H9 (cell line): ENCODE measurements at regions not wholly inside any gene's neighbourhood (a gene's known extent, or its start where the extent isn't known, plus 50 kb on each side); places are given as distances from the start of the nearest gene placed in this dataset.

Experiments used
- DNase-seq: peaks from one replicate; pipeline ENCODE4 v3.0.0-alpha.2; 2017
- H2AFZ ChIP-seq: one replicate; pipeline ENCODE4 v1.6.1; 2013; ENCODE audit warnings: mild to moderate bottlenecking, low read length, control low read depth, moderate library complexity
- H2AK5ac ChIP-seq: 2 replicates; pipeline ENCODE4 v1.6.1; 2013; ENCODE audit warnings: low read length, control low read depth, mixed read lengths; ENCODE audit not compliant: insufficient read length
- H2BK120ac ChIP-seq: one replicate; pipeline ENCODE4 v1.6.1; 2013; ENCODE audit warnings: low read depth, mild to moderate bottlenecking, low read length, control low read depth, inconsistent platforms; ENCODE audit not compliant: poor library complexity, severe bottlenecking
- H2BK12ac ChIP-seq: 2 replicates; pipeline ENCODE4 v1.6.1; 2013; ENCODE audit warnings: low read length, control low read depth, mixed read lengths, low read depth; ENCODE audit not compliant: insufficient read length
- H2BK15ac ChIP-seq: 2 replicates; pipeline ENCODE4 v1.6.1; 2013; ENCODE audit warnings: low read depth, low read length, control low read depth
- H2BK20ac ChIP-seq: one replicate; pipeline ENCODE4 v1.6.1; 2013; ENCODE audit warnings: low read depth, mild to moderate bottlenecking, low read length, control low read depth, inconsistent platforms; ENCODE audit not compliant: poor library complexity, severe bottlenecking
- H2BK5ac ChIP-seq: 2 replicates; pipeline ENCODE4 v1.6.1; 2013; ENCODE audit warnings: low read length, control low read depth, mixed read lengths; ENCODE audit not compliant: insufficient read length
- H3K14ac ChIP-seq: 2 replicates; pipeline ENCODE4 v1.6.1; 2013; ENCODE audit warnings: low read length, control low read depth; ENCODE audit not compliant: insufficient read depth
- H3K18ac ChIP-seq: 2 replicates; pipeline ENCODE4 v1.6.1; 2013; ENCODE audit warnings: low read depth, mild to moderate bottlenecking, mixed read lengths, low read length, control low read depth; ENCODE audit not compliant: insufficient read length
- H3K23ac ChIP-seq: 2 replicates; pipeline ENCODE4 v1.6.1; 2013; ENCODE audit warnings: low read length, control low read depth, mixed read lengths, low read depth; ENCODE audit not compliant: insufficient read length
- H3K23me2 ChIP-seq: 2 replicates; pipeline ENCODE4 v1.6.1; 2013; ENCODE audit warnings: low read depth, mild to moderate bottlenecking, mixed read lengths, low read length, control low read depth; ENCODE audit not compliant: insufficient read length, poor library complexity, severe bottlenecking
- H3K27ac ChIP-seq: 2 replicates; pipeline ENCODE4 v1.5.1; 2013; ENCODE audit warnings: low read length, control low read depth, mixed read lengths, low read depth; ENCODE audit not compliant: insufficient read length
- H3K27me3 ChIP-seq: 2 replicates; pipeline ENCODE4 v1.6.1; 2013; ENCODE audit warnings: low read length, control low read depth, inconsistent platforms; ENCODE audit not compliant: insufficient read depth
- H3K4ac ChIP-seq: 2 replicates; pipeline ENCODE4 v1.6.1; 2013; ENCODE audit warnings: low read depth, mild to moderate bottlenecking, control low read depth, inconsistent platforms, low read length, moderate library complexity
- H3K4me1 ChIP-seq: 2 replicates; pipeline ENCODE4 v1.6.1; 2013; ENCODE audit warnings: low read length, control low read depth, inconsistent platforms; ENCODE audit not compliant: insufficient read depth
- H3K4me2 ChIP-seq: 2 replicates; pipeline ENCODE4 v1.6.1; 2013; ENCODE audit warnings: low read length, control low read depth, mixed read lengths; ENCODE audit not compliant: insufficient read length, insufficient read depth
- H3K56ac ChIP-seq: 2 replicates; pipeline ENCODE4 v1.6.1; 2013; ENCODE audit warnings: low read depth, mild to moderate bottlenecking, mixed read lengths, low read length, control low read depth; ENCODE audit not compliant: insufficient read length
- H3K79me1 ChIP-seq: 2 replicates; pipeline ENCODE4 v1.6.1; 2013; ENCODE audit warnings: low read depth, mild to moderate bottlenecking, moderate library complexity, low read length, control low read depth, inconsistent platforms; ENCODE audit not compliant: insufficient read depth, poor library complexity, severe bottlenecking
- H3K79me2 ChIP-seq: 2 replicates; pipeline ENCODE4 v1.6.1; 2013; ENCODE audit warnings: low read length, control low read depth, inconsistent platforms; ENCODE audit not compliant: insufficient read depth
- H3K9ac ChIP-seq: 2 replicates; pipeline ENCODE4 v1.6.1; 2013; ENCODE audit warnings: low read length, control low read depth, mixed read lengths; ENCODE audit not compliant: insufficient read length; ENCODE audit errors: extremely low read depth
- H3K9me3 ChIP-seq: one replicate; pipeline ENCODE4 v1.6.1; 2013; ENCODE audit warnings: low read depth, low read length, inconsistent platforms; ENCODE audit not compliant: control insufficient read depth
- H3T11ph ChIP-seq: one replicate; pipeline ENCODE4 v1.6.1; 2013; ENCODE audit warnings: mild to moderate bottlenecking, low read length, control low read depth, inconsistent platforms
- H4K20me1 ChIP-seq: one replicate; pipeline ENCODE4 v1.6.1; 2013; ENCODE audit not compliant: control insufficient read depth, insufficient read length, insufficient read depth
- H4K5ac ChIP-seq: 2 replicates; pipeline ENCODE4 v1.6.1; 2013; ENCODE audit warnings: low read depth, mild to moderate bottlenecking, mixed read lengths, low read length, control low read depth; ENCODE audit not compliant: insufficient read length
- H4K8ac ChIP-seq: replicated peaks from 2 replicates; pipeline ENCODE4 v1.6.1; 2013; ENCODE audit warnings: low read length, control low read depth, mixed read lengths, low read depth; ENCODE audit not compliant: insufficient read length
- H4K91ac ChIP-seq: 2 replicates; pipeline ENCODE4 v1.6.1; 2013; ENCODE audit warnings: low read depth, mild to moderate bottlenecking, moderate library complexity, mixed read lengths, low read length, control low read depth; ENCODE audit not compliant: insufficient read length
- H3K27ac Mint-ChIP-seq, 3 experiments: 2 replicates in 2 of 3; 3 replicates in 1 of 3; pipeline ENCODE4 v1.8.0; 2020 to 2021; ENCODE audit warnings: mixed read lengths in 3 of 3, mild to moderate bottlenecking in 1 of 3, moderate library complexity in 1 of 3
- H3K27me3 Mint-ChIP-seq: 2 replicates; pipeline ENCODE4 v1.8.0; 2021; ENCODE audit warnings: low read depth, mild to moderate bottlenecking, moderate library complexity, mixed read lengths
- H3K36me3 Mint-ChIP-seq, 3 experiments: 2 replicates in 2 of 3; 3 replicates in 1 of 3; pipeline ENCODE4 v1.8.0; 2020 to 2021; ENCODE audit warnings: low read depth in 3 of 3, mixed read lengths in 3 of 3; ENCODE audit not compliant: insufficient read depth in 1 of 3
- H3K4me1 Mint-ChIP-seq, 2 experiments: 2 replicates each; pipeline ENCODE4 v1.8.0; 2020; ENCODE audit warnings: mixed read lengths in 2 of 2
- H3K4me3 Mint-ChIP-seq, 2 experiments: 2 replicates in 1 of 2; 3 replicates in 1 of 2; pipeline ENCODE4 v1.8.0; 2020 to 2021; ENCODE audit warnings: mild to moderate bottlenecking in 2 of 2, mixed read lengths in 2 of 2, moderate library complexity in 1 of 2
- H3K9me3 Mint-ChIP-seq, 2 experiments: 2 replicates in 1 of 2; 3 replicates in 1 of 2; pipeline ENCODE4 v1.8.0; 2020; ENCODE audit warnings: mild to moderate bottlenecking in 2 of 2, mixed read lengths in 2 of 2, moderate library complexity in 1 of 2
- CTCF ChIP-seq: fragments of 200-600 bp; sonication (generic); conservative IDR thresholded peaks from 3 replicates; pipeline ENCODE4 v1.8.0; 2021; ENCODE audit warnings: antibody characterized with exemption, mild to moderate bottlenecking
- WGBS: extraction: QIAGEN DNeasy Blood & Tissue Kit; methylation state at CpG from one replicate; pipeline ENCODE4 v1.1.7; 2013; ENCODE audit warnings: missing lambda C conversion rate, low lambda C conversion rate, mixed read lengths; ENCODE audit not compliant: insufficient read length; ENCODE audit errors: extremely low coverage; 5-methylcytosine and 5-hydroxymethylcytosine counted together

GRCh38 chr15:88719654-88720053 is 80.8 kb downstream of the ISG20 start:
- H3K9me3 ChIP-seq, result no peaks in the 10 kb centered on the region
- H2AFZ ChIP-seq, result no peak overlapping the region
- no peak overlapping the region for H3K4me2 ChIP-seq
- Mint-ChIP-seq H3K4me3 (no peak overlapping the region), H3K9me3 (0 out of 5 replicates have a peak, but pooled peaks cover 0 to 2% of the 10 kb centered on the region in 2 experiments), H3K27ac (no peak overlapping the region; a peak in 1 of 7 replicates), H3K4me1 (peaks cover 6 to 9% of the 10 kb centered on the region in 2 experiments; a peak in 3 of 4 replicates), H3K27me3 (peaks cover 25% of the 10 kb centered on the region), H3K36me3 (no peaks in the 10 kb centered on the region)
- no peaks in the 10 kb centered on the region for H3K79me2 ChIP-seq
- H2BK12ac ChIP-seq, result no peak overlapping the region
- H3K27me3 ChIP-seq, result no peaks in the 10 kb centered on the region
- no peak overlapping the region for H3K27ac ChIP-seq
- H3K9ac ChIP-seq, result no peak overlapping the region
- no peaks in the 10 kb centered on the region for H3K79me1 ChIP-seq
- no CpG with 5 or more reads among the region's 7 CpGs for WGBS
- H3K4me1 ChIP-seq, result no peaks in the 10 kb centered on the region
- H2BK5ac ChIP-seq, result no peak overlapping the region
- no peak for DNase-seq
- no peak overlapping the region for H3K23ac ChIP-seq
- H2AK5ac ChIP-seq, result no peak overlapping the region
- H3K4ac ChIP-seq, result no peak overlapping the region
- no peaks in the 10 kb centered on the region for H4K20me1 ChIP-seq
- no peak overlapping the region for H2BK20ac ChIP-seq
- no peak overlapping the region for H3K18ac ChIP-seq
- H3K14ac ChIP-seq, result no peak overlapping the region
- no peak overlapping the region for H3T11ph ChIP-seq
- no peaks in the 10 kb centered on the region for H3K23me2 ChIP-seq
- no peak for TF ChIP-seq CTCF
- H3K56ac ChIP-seq, result no peak overlapping the region
- H4K8ac ChIP-seq, result no peak overlapping the region
- H2BK120ac ChIP-seq, result no peak overlapping the region
- no peak overlapping the region for H4K91ac ChIP-seq
- H2BK15ac ChIP-seq, result no peak overlapping the region
- no peak overlapping the region for H4K5ac ChIP-seq
